Pons (tissue), 1 donor: ENCODE measurements at regions not wholly inside any gene's neighbourhood (a gene's known extent, or its start where the extent isn't known, plus 50 kb on each side); places are given as distances from the start of the nearest gene placed in this dataset.

Source experiments
- DNase-seq: peaks from one replicate; pipeline ENCODE4 v3.0.0-alpha.2; 2016; ENCODE audit warnings: low spot score

- no peak for DNase-seq
Observed at GRCh38 chr4:181674315-181674875, 568.8 kb upstream of the TENM3 start.

- no peak for DNase-seq
Observed at GRCh38 chr4:181676546-181676945, 566.7 kb upstream of the TENM3 start.

GRCh38 chr4:181677201-181677600 is 566.0 kb upstream of the TENM3 start:
- DNase-seq = no peak

- DNase-seq = peak; percentile 79
Observed at GRCh38 chr4:181677621-181678020, 565.6 kb upstream of the TENM3 start.

GRCh38 chr4:181679754-181680153 is 563.4 kb upstream of the TENM3 start:
- DNase-seq = no peak

GRCh38 chr4:181682367-181683047 is 560.7 kb upstream of the TENM3 start:
- no peak for DNase-seq

- DNase-seq = no peak
Observed at GRCh38 chr4:181684310-181684709, 558.9 kb upstream of the TENM3 start.

- no peak for DNase-seq
Observed at GRCh38 chr4:181685461-181685860, 557.7 kb upstream of the TENM3 start.

GRCh38 chr4:181685911-181686310 is 557.3 kb upstream of the TENM3 start:
- DNase-seq = no peak

GRCh38 chr4:181687116-181687515 is 556.1 kb upstream of the TENM3 start:
- DNase-seq = no peak

GRCh38 chr4:181688432-181688831 is 554.8 kb upstream of the TENM3 start:
- no peak for DNase-seq

- DNase-seq = no peak
Observed at GRCh38 chr4:181688872-181689271, 554.3 kb upstream of the TENM3 start.

- no peak for DNase-seq
Observed at GRCh38 chr4:181690498-181690897, 552.7 kb upstream of the TENM3 start.

GRCh38 chr4:181692965-181693364 is 550.2 kb upstream of the TENM3 start:
- DNase-seq = no peak

- DNase-seq = no peak
Observed at GRCh38 chr4:181693517-181693916, 549.7 kb upstream of the TENM3 start.

- no peak for DNase-seq
Observed at GRCh38 chr4:181698221-181698620, 545.0 kb upstream of the TENM3 start.

GRCh38 chr4:181701214-181701613 is 542.0 kb upstream of the TENM3 start:
- no peak for DNase-seq

GRCh38 chr4:181701894-181702293 is 541.3 kb upstream of the TENM3 start:
- DNase-seq = peak; percentile 42

GRCh38 chr4:181702864-181703495 is 540.2 kb upstream of the TENM3 start:
- no peak for DNase-seq

GRCh38 chr4:181710143-181710542 is 533.1 kb upstream of the TENM3 start:
- DNase-seq = no peak

- peak; percentile 9 for DNase-seq
Observed at GRCh38 chr4:181711387-181711786, 531.8 kb upstream of the TENM3 start.

GRCh38 chr4:181728305-181728966 is 514.8 kb upstream of the TENM3 start:
- no peak for DNase-seq

GRCh38 chr4:181731900-181732299 is 511.3 kb upstream of the TENM3 start:
- DNase-seq = no peak
